ENCODE measurements at regions not wholly inside any gene's neighbourhood (a gene's known extent, or its start where the extent isn't known, plus 50 kb on each side); places are given as distances from the start of the nearest gene placed in this dataset.

DNA sequence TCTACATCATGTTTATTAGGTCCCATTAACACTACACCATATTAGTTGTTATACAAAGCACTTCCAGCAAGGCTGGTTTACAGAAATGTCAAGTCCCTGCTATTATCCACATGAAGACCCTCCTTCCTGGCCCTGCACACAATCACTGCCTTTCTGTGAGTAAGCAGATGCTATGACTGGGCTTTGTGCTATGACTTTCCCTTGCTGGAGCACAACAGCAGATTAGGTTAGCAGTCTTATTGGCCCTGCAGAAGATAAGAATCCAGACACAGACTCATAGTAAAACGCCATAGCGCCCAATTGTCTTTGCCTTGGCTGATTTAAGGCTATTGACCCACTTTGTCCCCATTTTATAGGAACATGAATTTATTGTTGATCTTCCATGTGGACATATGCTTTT lies 228.9 kb upstream of the ACTBL2 start:
- no peak overlapping the region for H3K27ac ChIP-seq (ENCODE audit: low read depth, low read length)

DNA sequence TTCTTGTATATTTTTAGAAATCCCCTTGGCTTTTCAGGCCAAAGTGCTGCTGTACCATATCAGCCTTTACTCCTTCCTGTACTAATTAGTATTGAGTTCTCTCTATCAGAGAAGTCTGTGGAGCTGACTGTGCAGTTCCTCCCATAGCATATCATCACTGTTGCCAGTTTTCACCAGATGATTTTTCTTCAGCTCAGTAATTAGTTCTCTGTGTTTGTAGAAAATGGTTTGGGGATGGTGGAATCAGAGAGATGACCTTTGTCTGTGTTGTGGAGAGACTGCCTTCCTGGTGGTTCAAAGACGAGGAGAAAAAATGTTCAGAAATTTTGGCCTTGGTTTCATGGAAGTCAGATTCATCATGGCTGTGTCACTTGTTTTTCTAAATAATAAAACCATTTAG lies 227.5 kb upstream of the ACTBL2 start:
- H3K4me3 Mint-ChIP-seq: no peak overlapping the region
- no peaks in the 10 kb centered on the region for H3K36me3 ChIP-seq (ENCODE audit: control insufficient read depth, insufficient read depth, low read length)
- no peaks in the 10 kb centered on the region for H3K36me3 Mint-ChIP-seq (ENCODE audit: low read depth)
- no peak for DNase-seq
- H3K9me3 ChIP-seq (ENCODE audit: control insufficient read depth, low read length): peaks cover 6% of the 10 kb centered on the region
- TF ChIP-seq, protein P1, sequence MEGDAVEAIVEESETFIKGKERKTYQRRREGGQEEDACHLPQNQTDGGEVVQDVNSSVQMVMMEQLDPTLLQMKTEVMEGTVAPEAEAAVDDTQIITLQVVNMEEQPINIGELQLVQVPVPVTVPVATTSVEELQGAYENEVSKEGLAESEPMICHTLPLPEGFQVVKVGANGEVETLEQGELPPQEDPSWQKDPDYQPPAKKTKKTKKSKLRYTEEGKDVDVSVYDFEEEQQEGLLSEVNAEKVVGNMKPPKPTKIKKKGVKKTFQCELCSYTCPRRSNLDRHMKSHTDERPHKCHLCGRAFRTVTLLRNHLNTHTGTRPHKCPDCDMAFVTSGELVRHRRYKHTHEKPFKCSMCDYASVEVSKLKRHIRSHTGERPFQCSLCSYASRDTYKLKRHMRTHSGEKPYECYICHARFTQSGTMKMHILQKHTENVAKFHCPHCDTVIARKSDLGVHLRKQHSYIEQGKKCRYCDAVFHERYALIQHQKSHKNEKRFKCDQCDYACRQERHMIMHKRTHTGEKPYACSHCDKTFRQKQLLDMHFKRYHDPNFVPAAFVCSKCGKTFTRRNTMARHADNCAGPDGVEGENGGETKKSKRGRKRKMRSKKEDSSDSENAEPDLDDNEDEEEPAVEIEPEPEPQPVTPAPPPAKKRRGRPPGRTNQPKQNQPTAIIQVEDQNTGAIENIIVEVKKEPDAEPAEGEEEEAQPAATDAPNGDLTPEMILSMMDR (conservative IDR thresholded peaks at IDR 0.05): no peak
- WGBS, 2 experiments (ENCODE audit: insufficient coverage in 1 of 2, insufficient read length in 1 of 2): 83 to 94% methylated on average over 1 of the region's 1 CpG
- H3K27me3 Mint-ChIP-seq (ENCODE audit: insufficient read depth): no peaks in the 10 kb centered on the region
- no peaks in the 10 kb centered on the region for H3K4me1 Mint-ChIP-seq
- H3K4me1 ChIP-seq (ENCODE audit: control insufficient read depth, insufficient read depth, low read length): no peaks in the 10 kb centered on the region
- no peak overlapping the region for H3K27ac Mint-ChIP-seq
- no peak overlapping the region for H3K4me3 ChIP-seq (ENCODE audit: low read length)
- H3K27ac ChIP-seq (ENCODE audit: low read depth, low read length): no peak overlapping the region
- H3K9ac ChIP-seq (ENCODE audit: extremely low read depth, low read length, poor library complexity, severe bottlenecking): no peak overlapping the region
- H3K27me3 ChIP-seq (ENCODE audit: control insufficient read depth, insufficient read depth, low read length, poor library complexity, severe bottlenecking): no peaks in the 10 kb centered on the region
- no peaks in the 10 kb centered on the region for H3K9me3 Mint-ChIP-seq

More for the DNA sequence above, 228.9 kb upstream of the ACTBL2 start:
- H3K4me1 Mint-ChIP-seq: no peaks in the 10 kb centered on the region
- no peaks in the 10 kb centered on the region for H3K36me3 Mint-ChIP-seq (ENCODE audit: low read depth)
- peaks cover 6% of the 10 kb centered on the region for H3K9me3 ChIP-seq (ENCODE audit: control insufficient read depth, low read length)
- H3K27me3 Mint-ChIP-seq (ENCODE audit: insufficient read depth): no peaks in the 10 kb centered on the region
- H3K27ac Mint-ChIP-seq: no peak overlapping the region
- H3K4me3 ChIP-seq (ENCODE audit: low read length): no peak overlapping the region
- no peak overlapping the region for H3K9ac ChIP-seq (ENCODE audit: extremely low read depth, low read length, poor library complexity, severe bottlenecking)
- DNase-seq: no peak
- no peak overlapping the region for H3K4me3 Mint-ChIP-seq
- no peaks in the 10 kb centered on the region for H3K9me3 Mint-ChIP-seq
- H3K27me3 ChIP-seq (ENCODE audit: control insufficient read depth, insufficient read depth, low read length, poor library complexity, severe bottlenecking): no peaks in the 10 kb centered on the region
- no peaks in the 10 kb centered on the region for H3K4me1 ChIP-seq (ENCODE audit: control insufficient read depth, insufficient read depth, low read length)
- TF ChIP-seq, protein P1 (conservative IDR thresholded peaks at IDR 0.05): no peak
- H3K36me3 ChIP-seq (ENCODE audit: control insufficient read depth, insufficient read depth, low read length): no peaks in the 10 kb centered on the region
- 86 to 95% methylated on average over 2 of the region's 2 CpGs for WGBS, 2 experiments (ENCODE audit: insufficient coverage in 1 of 2, insufficient read length in 1 of 2)

DNA sequence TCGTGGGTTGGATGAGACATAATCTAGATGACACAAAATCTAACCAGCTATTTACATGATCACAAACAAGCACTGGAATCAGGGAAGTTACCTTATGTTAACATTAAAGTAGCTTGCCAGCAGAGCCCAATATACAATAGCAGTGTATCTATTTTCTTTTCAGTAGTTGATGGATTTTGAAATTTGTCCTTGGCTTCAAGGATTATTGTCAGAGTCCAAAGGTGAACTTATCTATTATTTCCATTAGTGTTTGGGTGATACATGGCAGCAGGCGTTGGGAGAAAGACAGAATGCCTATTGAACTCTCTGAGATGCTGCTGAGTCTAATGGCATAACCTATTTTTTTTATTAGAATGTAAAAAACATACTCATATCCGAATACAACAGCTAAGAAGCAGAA lies 223.2 kb upstream of the ACTBL2 start:
- Histone ChIP-seq H3K4me1 (ENCODE audit: control insufficient read depth, insufficient read depth, low read length) (no peaks in the 10 kb centered on the region), H3K4me3 (ENCODE audit: low read length) (no peak overlapping the region), H3K27ac (ENCODE audit: low read depth, low read length) (no peak overlapping the region), H3K9me3 (ENCODE audit: control insufficient read depth, low read length) (peaks cover 6% of the 10 kb centered on the region), H3K36me3 (ENCODE audit: control insufficient read depth, insufficient read depth, low read length) (no peaks in the 10 kb centered on the region), H3K9ac (ENCODE audit: extremely low read depth, low read length, poor library complexity, severe bottlenecking) (no peak overlapping the region), H3K27me3 (ENCODE audit: control insufficient read depth, insufficient read depth, low read length, poor library complexity, severe bottlenecking) (no peaks in the 10 kb centered on the region)
- no peak overlapping the region for H3K27ac Mint-ChIP-seq
- DNase-seq: no peak
- no peaks in the 10 kb centered on the region for H3K36me3 Mint-ChIP-seq (ENCODE audit: low read depth)
- H3K4me1 Mint-ChIP-seq: no peaks in the 10 kb centered on the region
- WGBS, 2 experiments (ENCODE audit: insufficient coverage in 1 of 2, insufficient read length in 1 of 2): 64% methylated on average over 3 of the region's 3 CpGs; no CpG with 5 or more reads in 1 of the 2 experiments
- no peaks in the 10 kb centered on the region for H3K27me3 Mint-ChIP-seq (ENCODE audit: insufficient read depth)
- no peaks in the 10 kb centered on the region for H3K9me3 Mint-ChIP-seq
- H3K4me3 Mint-ChIP-seq: no peak overlapping the region
- TF ChIP-seq, protein P1 (conservative IDR thresholded peaks at IDR 0.05): no peak

All from endodermal cell (in vitro differentiated cells).